T-helper 2 cell treated with Interferon-gamma antibody and Interleukin-4, amounts not matched to agents 5 μg/mL and 100 μg/mL, for 36 hours (primary cell): ENCODE measurements at regions not wholly inside any gene's neighbourhood (a gene's known extent, or its start where the extent isn't known, plus 50 kb on each side); places are given as distances from the start of the nearest gene placed in this dataset.
"Not testable (repeated sequence)": the region's sequence is repeated elsewhere in the genome, so short reads cannot be mapped to it uniquely, and the experiment has no call there.

Source experiments
- DNase-seq: peaks from one replicate; pipeline ENCODE4 v3.0.0; 2021; ENCODE audit warnings: low spot score
- H3K27ac Mint-ChIP-seq: one replicate; pipeline ENCODE4 v1.8.0; 2021; ENCODE audit warnings: mild to moderate bottlenecking, mixed read lengths
- H3K27me3 Mint-ChIP-seq: one replicate; pipeline ENCODE4 v1.8.0; 2021; ENCODE audit warnings: low read depth, mixed read lengths
- H3K36me3 Mint-ChIP-seq: one replicate; pipeline ENCODE4 v1.8.0; 2021; ENCODE audit warnings: low read depth, mixed read lengths
- H3K4me1 Mint-ChIP-seq: one replicate; pipeline ENCODE4 v1.8.0; 2021; ENCODE audit warnings: low read depth, mixed read lengths
- H3K4me3 Mint-ChIP-seq: one replicate; pipeline ENCODE4 v1.8.0; 2022; ENCODE audit warnings: mild to moderate bottlenecking, moderate library complexity, mixed read lengths
- H3K9me3 Mint-ChIP-seq: one replicate; pipeline ENCODE4 v1.8.0; 2021; ENCODE audit warnings: mixed read lengths

- H3K27me3 Mint-ChIP-seq, H3K9me3 Mint-ChIP-seq, DNase-seq, H3K36me3 Mint-ChIP-seq: not testable (repeated sequence)
- Mint-ChIP-seq H3K27ac (peak overlapping the region; percentile 77), H3K4me1 (peaks cover 21% of the 10 kb centered on the region), H3K4me3 (peak overlapping the region; percentile 74)
These were observed 292.6 kb upstream of the PLGLB2 start for GRCh38 chr2:87455209-87455853.

- not testable (repeated sequence) for H3K36me3 Mint-ChIP-seq, H3K27me3 Mint-ChIP-seq, H3K9me3 Mint-ChIP-seq, DNase-seq
- peak overlapping the region; percentile 74 for H3K4me3 Mint-ChIP-seq
- peaks cover 21% of the 10 kb centered on the region for H3K4me1 Mint-ChIP-seq
- peak overlapping the region; percentile 55 for H3K27ac Mint-ChIP-seq
These were observed 292.0 kb upstream of the PLGLB2 start for GRCh38 chr2:87455854-87456249.

- peak; percentile 27 for DNase-seq
- Mint-ChIP-seq H3K4me3 (peak overlapping the region; percentile 87), H3K27ac (peak overlapping the region; percentile 81), H3K36me3 (peaks cover 11% of the 10 kb centered on the region), H3K4me1 (peaks cover 22% of the 10 kb centered on the region)
- not testable (repeated sequence) for H3K9me3 Mint-ChIP-seq, H3K27me3 Mint-ChIP-seq
These were observed 291.3 kb upstream of the PLGLB2 start for GRCh38 chr2:87456477-87457128.

- not testable (repeated sequence) for H3K4me3 Mint-ChIP-seq, H3K9me3 Mint-ChIP-seq, H3K27ac Mint-ChIP-seq, DNase-seq, H3K27me3 Mint-ChIP-seq
- peaks cover 14% of the 10 kb centered on the region for H3K36me3 Mint-ChIP-seq
- H3K4me1 Mint-ChIP-seq = peaks cover 24% of the 10 kb centered on the region
These were observed 290.8 kb upstream of the PLGLB2 start for GRCh38 chr2:87457129-87457499.

- Mint-ChIP-seq H3K4me3 (peak overlapping the region; percentile 80), H3K36me3 (peaks cover 15% of the 10 kb centered on the region), H3K4me1 (peaks cover 18% of the 10 kb centered on the region), H3K27ac (peak overlapping the region; percentile 77)
- DNase-seq, H3K27me3 Mint-ChIP-seq, H3K9me3 Mint-ChIP-seq: not testable (repeated sequence)
These were observed 288.9 kb upstream of the PLGLB2 start for GRCh38 chr2:87458938-87459337.

- not testable (repeated sequence) for H3K4me3 Mint-ChIP-seq, H3K27me3 Mint-ChIP-seq, DNase-seq, H3K9me3 Mint-ChIP-seq, H3K27ac Mint-ChIP-seq
- Mint-ChIP-seq H3K4me1 (peaks cover 21% of the 10 kb centered on the region), H3K36me3 (peaks cover 17% of the 10 kb centered on the region)
These were observed 287.8 kb upstream of the PLGLB2 start for GRCh38 chr2:87460104-87460503.

- peaks cover 20% of the 10 kb centered on the region for H3K36me3 Mint-ChIP-seq
- H3K27ac Mint-ChIP-seq, H3K4me3 Mint-ChIP-seq, H3K27me3 Mint-ChIP-seq, H3K9me3 Mint-ChIP-seq, DNase-seq: not testable (repeated sequence)
- peaks cover 25% of the 10 kb centered on the region for H3K4me1 Mint-ChIP-seq
These were observed 287.2 kb upstream of the PLGLB2 start for GRCh38 chr2:87460662-87461061.

DNA sequence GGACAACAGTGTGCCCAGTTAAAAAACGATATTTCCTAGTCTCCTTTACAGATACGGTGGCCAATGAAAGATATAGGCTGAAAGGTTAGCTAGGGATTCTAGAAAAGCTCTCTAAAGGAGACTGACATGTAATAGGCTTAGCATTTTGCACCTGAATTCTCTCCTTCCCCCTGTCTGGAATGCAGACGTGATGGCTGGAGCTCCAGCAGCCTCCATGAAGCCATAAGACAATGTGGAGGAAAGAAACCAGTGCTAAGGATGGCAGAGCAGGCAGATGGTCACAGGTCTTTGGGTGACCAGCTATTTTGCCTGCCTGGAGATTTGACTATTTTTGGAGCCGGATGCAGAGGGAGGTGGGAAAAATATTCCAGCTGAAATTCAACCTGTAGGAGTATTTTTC is 286.2 kb upstream of the PLGLB2 start:
- peaks cover 24% of the 10 kb centered on the region for H3K36me3 Mint-ChIP-seq
- not testable (repeated sequence) for H3K27me3 Mint-ChIP-seq, H3K9me3 Mint-ChIP-seq, DNase-seq, H3K27ac Mint-ChIP-seq, H3K4me3 Mint-ChIP-seq
- peaks cover 31% of the 10 kb centered on the region for H3K4me1 Mint-ChIP-seq

DNA sequence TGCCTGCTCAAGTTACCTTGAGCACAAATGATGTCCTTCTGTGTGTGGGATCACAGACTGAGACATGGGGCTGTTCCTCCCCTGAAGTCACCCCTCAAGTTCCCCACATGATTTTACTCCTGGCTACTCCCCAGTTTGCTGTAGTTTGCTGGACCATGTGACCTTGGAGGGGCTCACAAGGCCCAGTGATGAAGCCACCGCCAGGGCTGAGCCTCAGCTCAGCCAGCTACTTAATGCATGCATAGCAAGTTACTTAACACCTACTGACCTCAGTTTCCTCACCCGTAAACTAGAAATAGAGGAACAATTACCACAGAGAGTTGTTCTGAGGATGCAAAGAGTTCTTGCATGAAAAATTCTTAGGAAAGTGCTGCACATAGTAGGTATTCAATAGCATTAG is 283.7 kb upstream of the PLGLB2 start:
- peak overlapping the region; percentile 63 for H3K27ac Mint-ChIP-seq
- H3K4me1 Mint-ChIP-seq = peaks cover 30% of the 10 kb centered on the region
- H3K27me3 Mint-ChIP-seq, H3K9me3 Mint-ChIP-seq, DNase-seq: not testable (repeated sequence)
- H3K4me3 Mint-ChIP-seq = peak overlapping the region; percentile 42
- peaks cover 20% of the 10 kb centered on the region for H3K36me3 Mint-ChIP-seq

- H3K4me3 Mint-ChIP-seq, H3K9me3 Mint-ChIP-seq, DNase-seq, H3K27ac Mint-ChIP-seq, H3K27me3 Mint-ChIP-seq: not testable (repeated sequence)
- Mint-ChIP-seq H3K36me3 (peaks cover 22% of the 10 kb centered on the region), H3K4me1 (peaks cover 36% of the 10 kb centered on the region)
These were observed 282.2 kb upstream of the PLGLB2 start for GRCh38 chr2:87465730-87466129.

GRCh38 chr2:87466591-87467120 is 281.2 kb upstream of the PLGLB2 start:
- H3K27me3 Mint-ChIP-seq, H3K4me3 Mint-ChIP-seq, H3K9me3 Mint-ChIP-seq: not testable (repeated sequence)
- DNase-seq = peak; percentile 78
- H3K36me3 Mint-ChIP-seq = peaks cover 21% of the 10 kb centered on the region
- peaks cover 38% of the 10 kb centered on the region for H3K4me1 Mint-ChIP-seq
- peak overlapping the region; percentile 62 for H3K27ac Mint-ChIP-seq

DNA sequence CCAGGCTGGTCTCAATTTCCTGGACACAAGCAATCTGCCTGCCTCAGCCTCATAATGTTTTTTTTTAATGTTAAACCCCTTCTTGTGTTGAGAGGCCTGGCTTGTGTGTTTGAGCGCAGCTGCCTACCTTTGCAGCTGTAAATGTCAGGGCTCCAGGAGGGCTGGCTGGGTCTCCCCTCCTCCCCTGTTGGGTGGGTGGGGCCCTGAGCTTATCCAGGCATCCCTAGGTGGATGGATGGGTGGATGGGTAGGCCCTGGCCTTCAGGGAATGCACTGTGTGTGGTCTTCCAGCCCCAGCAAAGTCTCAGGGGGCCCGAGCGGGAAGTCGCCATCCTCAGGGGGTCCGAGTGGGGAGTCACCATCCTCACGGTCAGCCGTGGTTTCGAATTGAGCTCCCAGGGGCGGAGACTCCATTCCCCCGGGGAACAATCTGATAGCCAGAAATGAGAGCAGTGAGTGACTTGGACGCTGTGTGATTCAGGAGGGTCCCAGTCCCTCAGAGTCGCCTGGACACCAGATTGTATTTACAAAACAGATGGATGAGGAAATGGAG is 279.4 kb upstream of the PLGLB2 start:
- peaks cover 34% of the 10 kb centered on the region for H3K4me1 Mint-ChIP-seq
- not testable (repeated sequence) for H3K27me3 Mint-ChIP-seq, H3K9me3 Mint-ChIP-seq, H3K27ac Mint-ChIP-seq, DNase-seq, H3K4me3 Mint-ChIP-seq
- H3K36me3 Mint-ChIP-seq = peaks cover 18% of the 10 kb centered on the region

- H3K27ac Mint-ChIP-seq = peak overlapping the region; percentile 96
- peaks cover 16% of the 10 kb centered on the region for H3K36me3 Mint-ChIP-seq
- peak; percentile 68 for DNase-seq
- peak overlapping the region; percentile 89 for H3K4me3 Mint-ChIP-seq
- not testable (repeated sequence) for H3K27me3 Mint-ChIP-seq, H3K9me3 Mint-ChIP-seq
- peaks cover 32% of the 10 kb centered on the region for H3K4me1 Mint-ChIP-seq
These were observed 278.4 kb upstream of the PLGLB2 start for GRCh38 chr2:87469180-87470151.
